Spleen (tissue), 7 donors: ENCODE measurements at regions not wholly inside any gene's neighbourhood (a gene's known extent, or its start where the extent isn't known, plus 50 kb on each side); places are given as distances from the start of the nearest gene placed in this dataset.

Experiments
- POLR2A ChIP-seq, 3 donors: fragments of 450-650 bp; IDR thresholded peaks; one replicate each; pipeline ENCODE4 v1.5.1; 2017; ENCODE audit warnings: antibody characterized with exemption in 3 of 3, mild to moderate bottlenecking in 1 of 3
- TF ChIP-seq, protein P1 (sequence below), 11 experiments: fragments of 200-600 bp in 7 of 11; fragments of 450-650 bp in 4 of 11; sonication (generic) in 4 of 11; IDR thresholded peaks in 8 of 11; conservative IDR thresholded peaks in 3 of 11; 1 replicate in 7 of 11; 2 replicates in 4 of 11; pipeline versions ENCODE4 v1.4.0 to v1.8.0; 2016 to 2021; ENCODE audit warnings: antibody characterized with exemption in 11 of 11, inconsistent platforms in 4 of 11, mild to moderate bottlenecking in 1 of 11
- donor health status: DM: no; HTN: no; CAD: no; lungs with moderate emphysema.
- donor health status: DM: no; HTN: no; CAD: no.
- donor health status: DM: no; HTN: no; CAD: no.

DNA sequence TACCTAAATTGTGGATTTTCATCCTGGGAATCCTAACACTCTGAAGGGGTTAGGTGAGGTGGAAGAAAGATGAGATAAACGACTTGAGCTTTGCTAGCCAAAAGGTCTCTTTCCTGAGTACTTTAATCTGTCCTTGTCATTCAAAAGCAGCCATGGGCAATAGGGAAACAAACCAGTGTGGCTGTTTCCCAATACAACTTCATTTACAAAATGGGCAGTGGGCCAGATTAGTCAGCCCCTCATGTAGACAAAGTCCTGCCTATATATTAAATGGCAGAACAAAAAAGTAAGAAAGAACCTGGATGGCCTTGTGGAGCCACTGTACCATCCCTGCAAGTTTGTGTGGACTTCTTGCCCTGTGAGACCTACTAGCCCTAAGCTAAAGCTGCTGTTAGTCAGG is 51.0 kb upstream of the NFIL3 start:
- TF ChIP-seq, protein P1, sequence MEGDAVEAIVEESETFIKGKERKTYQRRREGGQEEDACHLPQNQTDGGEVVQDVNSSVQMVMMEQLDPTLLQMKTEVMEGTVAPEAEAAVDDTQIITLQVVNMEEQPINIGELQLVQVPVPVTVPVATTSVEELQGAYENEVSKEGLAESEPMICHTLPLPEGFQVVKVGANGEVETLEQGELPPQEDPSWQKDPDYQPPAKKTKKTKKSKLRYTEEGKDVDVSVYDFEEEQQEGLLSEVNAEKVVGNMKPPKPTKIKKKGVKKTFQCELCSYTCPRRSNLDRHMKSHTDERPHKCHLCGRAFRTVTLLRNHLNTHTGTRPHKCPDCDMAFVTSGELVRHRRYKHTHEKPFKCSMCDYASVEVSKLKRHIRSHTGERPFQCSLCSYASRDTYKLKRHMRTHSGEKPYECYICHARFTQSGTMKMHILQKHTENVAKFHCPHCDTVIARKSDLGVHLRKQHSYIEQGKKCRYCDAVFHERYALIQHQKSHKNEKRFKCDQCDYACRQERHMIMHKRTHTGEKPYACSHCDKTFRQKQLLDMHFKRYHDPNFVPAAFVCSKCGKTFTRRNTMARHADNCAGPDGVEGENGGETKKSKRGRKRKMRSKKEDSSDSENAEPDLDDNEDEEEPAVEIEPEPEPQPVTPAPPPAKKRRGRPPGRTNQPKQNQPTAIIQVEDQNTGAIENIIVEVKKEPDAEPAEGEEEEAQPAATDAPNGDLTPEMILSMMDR (IDR thresholded peaks at IDR 0.05 in 8 of 11, conservative IDR thresholded peaks at IDR 0.05 in 3 of 11): no peak
- TF ChIP-seq POLR2A (IDR thresholded peaks at IDR 0.05): no peak
